NOMO-1 treated with DMSO at 0.1 percent for 48 hours (cell line): ENCODE measurements at regions not wholly inside any gene's neighbourhood (a gene's known extent, or its start where the extent isn't known, plus 50 kb on each side); places are given as distances from the start of the nearest gene placed in this dataset.
"Not testable (repeated sequence)": the region's sequence is repeated elsewhere in the genome, so short reads cannot be mapped to it uniquely, and the experiment has no call there.

Experiments
- DNase-seq: peaks from one replicate; lab custom pipeline; 2025; ENCODE audit not compliant: unreplicated experiment; lab: John Stamatoyannopoulos, UW

- no peak for DNase-seq
Measured at GRCh38 chr12:75656648-75657047, 145.2 kb upstream of the KRR1 start.

GRCh38 chr12:75656210-75656609, 144.8 kb upstream of the KRR1 start:
- no peak for DNase-seq

GRCh38 chr12:75655315-75655806, 144.0 kb upstream of the KRR1 start:
- no peak for DNase-seq

- DNase-seq: no peak
Measured at GRCh38 chr12:75651342-75651695, 139.9 kb upstream of the KRR1 start.

- DNase-seq: no peak
Measured at GRCh38 chr12:75650595-75651341, 139.4 kb upstream of the KRR1 start.

GRCh38 chr12:75650100-75650499, 138.7 kb upstream of the KRR1 start:
- no peak for DNase-seq

GRCh38 chr12:75648856-75649255, 137.4 kb upstream of the KRR1 start:
- DNase-seq: no peak

GRCh38 chr12:75646329-75647210, 135.2 kb upstream of the KRR1 start:
- no peak for DNase-seq

GRCh38 chr12:75644472-75645072, 133.2 kb upstream of the KRR1 start:
- DNase-seq: no peak

- not testable (repeated sequence) for DNase-seq
Measured at GRCh38 chr12:75643119-75643518, 131.7 kb upstream of the KRR1 start.

- DNase-seq: peak; percentile 22
Measured at GRCh38 chr12:75642226-75642625, 130.8 kb upstream of the KRR1 start.

GRCh38 chr12:75641031-75641780, 129.8 kb upstream of the KRR1 start:
- peak; percentile 96 for DNase-seq

- no peak for DNase-seq
Measured at GRCh38 chr12:75638792-75639191, 127.4 kb upstream of the KRR1 start.

GRCh38 chr12:75636607-75637006, 125.2 kb upstream of the KRR1 start:
- DNase-seq: no peak

GRCh38 chr12:75635606-75636444, 124.4 kb upstream of the KRR1 start:
- peak; percentile 72 for DNase-seq

GRCh38 chr12:75634244-75635222, 123.1 kb upstream of the KRR1 start:
- no peak for DNase-seq

GRCh38 chr12:75633789-75634188, 122.4 kb upstream of the KRR1 start:
- no peak for DNase-seq

GRCh38 chr12:75632442-75632841, 121.0 kb upstream of the KRR1 start:
- no peak for DNase-seq

GRCh38 chr12:75631831-75632230, 120.4 kb upstream of the KRR1 start:
- no peak for DNase-seq
